B cell (primary cell): ENCODE measurements at regions not wholly inside any gene's neighbourhood (a gene's known extent, or its start where the extent isn't known, plus 50 kb on each side); places are given as distances from the start of the nearest gene placed in this dataset.

ENCODE experiments used
- ATAC-seq: fragments of 200-7000 bp; cut with Tn5 transposase; one replicate; pipeline ENCODE4 v1.10.0; 2021; ENCODE audit warnings: low read depth, mild to moderate bottlenecking, moderate number of reproducible peaks, moderate library complexity
- CTCF ChIA-PET: fragments of 350-600 bp; sonication (Branson Sonifier 250); formaldehyde crosslinking; loops from one replicate; lab custom pipeline; 2021; ENCODE audit warnings: antibody characterized with exemption, inconsistent platforms; lab: Charles Lee
- POLR2A ChIA-PET: fragments of 350-600 bp; sonication (Branson Sonifier 250); formaldehyde crosslinking; loops from one replicate; lab custom pipeline; 2021; ENCODE audit warnings: antibody characterized with exemption; lab: Charles Lee
- DNase-seq: peaks from one replicate; pipeline ENCODE4 v3.0.0; 2013
- H2AFZ ChIP-seq: 2 replicates; pipeline ENCODE4 v1.6.1; 2012; ENCODE audit warnings: mild to moderate bottlenecking, low read depth, low read length; ENCODE audit not compliant: insufficient read depth, poor library complexity, severe bottlenecking
- H3K27ac ChIP-seq, 2 donors: 1 replicate in 1 of 2; 2 replicates in 1 of 2; pipeline ENCODE4 v1.5.1; 2012 to 2013; ENCODE audit warnings: low read length in 2 of 2, mild to moderate bottlenecking in 2 of 2, moderate library complexity in 1 of 2
- H3K27me3 ChIP-seq, 4 experiments: fragments of 200-600 bp in 1 of 4; sonication (generic) in 1 of 4; replicated peaks in 1 of 4; 1 replicate in 2 of 4; 2 replicates in 2 of 4; pipeline versions ENCODE4 v1.6.1 to v1.7.0; 2013 to 2016; ENCODE audit warnings: low read length in 3 of 4, mild to moderate bottlenecking in 2 of 4, mixed read lengths in 1 of 4, moderate library complexity in 1 of 4; ENCODE audit not compliant: insufficient read depth in 4 of 4, control insufficient read depth in 3 of 4; ENCODE audit errors: control extremely low read depth in 1 of 4
- H3K36me3 ChIP-seq, 2 experiments: replicated peaks in 1 of 2; 1 replicate in 1 of 2; 2 replicates in 1 of 2; pipeline versions ENCODE4 v1.6.1 to v1.7.1; 2013; ENCODE audit warnings: low read length in 1 of 2; ENCODE audit not compliant: insufficient read depth in 2 of 2, control insufficient read depth in 1 of 2; ENCODE audit errors: control extremely low read depth in 1 of 2, extremely low read depth in 1 of 2
- H3K4me1 ChIP-seq, 2 donors: fragments of 200-600 bp in 1 of 2; sonication (generic) in 1 of 2; 1 replicate in 1 of 2; 2 replicates in 1 of 2; pipeline versions ENCODE4 v1.5.1 to v1.6.1; 2013 to 2017; ENCODE audit warnings: low read length in 2 of 2; ENCODE audit not compliant: control insufficient read depth in 2 of 2, insufficient read depth in 2 of 2
- H3K4me2 ChIP-seq: replicated peaks from 2 replicates; pipeline ENCODE3; 2012; ENCODE audit warnings: mild to moderate bottlenecking, low read depth, low read length; ENCODE audit not compliant: poor library complexity, severe bottlenecking
- H3K4me3 ChIP-seq, 5 experiments: fragments of 200-600 bp in 1 of 5; sonication (generic) in 1 of 5; 1 replicate in 3 of 5; 2 replicates in 2 of 5; pipeline versions ENCODE4 v1.5.1 to v1.7.0; 2011 to 2016; ENCODE audit warnings: low read length in 4 of 5, mild to moderate bottlenecking in 4 of 5, low read depth in 2 of 5, control low read depth in 1 of 5, moderate library complexity in 1 of 5; ENCODE audit not compliant: insufficient read depth in 1 of 5; ENCODE audit errors: control extremely low read depth in 1 of 5, extremely low read depth in 1 of 5
- H3K79me2 ChIP-seq: fragments of 200-600 bp; sonication (generic); one replicate; pipeline ENCODE4 v1.6.0; 2016; ENCODE audit warnings: low read length; ENCODE audit not compliant: control insufficient read depth, insufficient read depth
- H3K9ac ChIP-seq: fragments of 200-600 bp; sonication (generic); 2 replicates; pipeline ENCODE4 v1.6.1; 2017; ENCODE audit warnings: mild to moderate bottlenecking, low read length, moderate library complexity
- H3K9me3 ChIP-seq, 3 donors: one replicate each; pipeline versions ENCODE4 v1.6.1 to v1.7.1; 2013; ENCODE audit warnings: low read length in 2 of 3; ENCODE audit not compliant: control insufficient read depth in 2 of 3, insufficient read depth in 1 of 3; ENCODE audit errors: control extremely low read depth in 1 of 3
- H4K20me1 ChIP-seq: 2 replicates; pipeline ENCODE4 v1.6.0; 2012; ENCODE audit warnings: mild to moderate bottlenecking, low read length; ENCODE audit not compliant: insufficient read depth, control insufficient read depth, poor library complexity, severe bottlenecking
- H3K27ac Mint-ChIP-seq: one replicate; pipeline ENCODE4 v1.8.0; 2021; ENCODE audit warnings: mixed read lengths
- H3K27me3 Mint-ChIP-seq: one replicate; pipeline ENCODE4 v1.8.0; 2021; ENCODE audit warnings: mixed read lengths
- H3K4me1 Mint-ChIP-seq: one replicate; pipeline ENCODE4 v1.8.0; 2021; ENCODE audit warnings: mixed read lengths
- H3K4me3 Mint-ChIP-seq: one replicate; pipeline ENCODE4 v1.8.0; 2021; ENCODE audit warnings: mixed read lengths
- H3K9me3 Mint-ChIP-seq: one replicate; pipeline ENCODE4 v1.8.0; 2022; ENCODE audit warnings: mixed read lengths; ENCODE audit not compliant: insufficient read depth
- CTCF ChIP-seq: fragments of 200-600 bp; IDR thresholded peaks from one replicate; pipeline ENCODE4 v1.8.0; 2022; ENCODE audit warnings: antibody characterized with exemption, mild to moderate bottlenecking
- EZH2 ChIP-seq: IDR thresholded peaks from 2 replicates; pipeline ENCODE4 v1.6.1; 2012; ENCODE audit warnings: borderline replicate concordance, low read depth, mild to moderate bottlenecking, moderate library complexity, low read length; ENCODE audit not compliant: insufficient read depth, poor library complexity, severe bottlenecking
- WGBS: methylation state at CpG from one replicate; pipeline ENCODE4 v1.1.5; 2013; ENCODE audit warnings: missing lambda C conversion rate; ENCODE audit not compliant: insufficient coverage; 5-methylcytosine and 5-hydroxymethylcytosine counted together
- intact Hi-C: fragments of 100-400 bp; cut with micrococcal nuclease; formaldehyde crosslinking; loops from one replicate; pipeline ENCODE4 v1.10.0; 2022

DNA sequence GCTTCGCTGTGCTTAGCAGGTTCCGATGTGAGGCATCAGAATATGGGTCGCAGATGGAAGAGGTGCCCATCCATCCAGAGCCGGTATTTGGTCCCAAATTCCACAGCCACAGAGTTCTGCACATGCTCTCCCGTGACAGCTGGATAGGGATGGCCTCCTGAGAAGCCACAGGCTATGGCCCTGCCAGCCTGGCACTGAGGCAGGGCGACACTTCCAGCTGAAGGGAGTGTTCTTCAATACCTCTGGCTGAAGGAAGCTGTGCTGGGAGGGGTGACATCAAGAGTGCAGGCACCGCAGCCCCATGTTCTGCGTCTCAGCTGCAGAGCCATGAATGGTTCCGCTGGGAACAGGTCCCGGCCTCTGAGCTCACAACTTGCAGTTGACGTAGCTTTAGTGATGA, 83.4 kb upstream of the SIMC1 start:
- Mint-ChIP-seq H3K9me3 (no peaks in the 10 kb centered on the region), H3K27me3 (peaks cover 62% of the 10 kb centered on the region)
- POLR2A ChIA-PET: no interaction called here

DNA sequence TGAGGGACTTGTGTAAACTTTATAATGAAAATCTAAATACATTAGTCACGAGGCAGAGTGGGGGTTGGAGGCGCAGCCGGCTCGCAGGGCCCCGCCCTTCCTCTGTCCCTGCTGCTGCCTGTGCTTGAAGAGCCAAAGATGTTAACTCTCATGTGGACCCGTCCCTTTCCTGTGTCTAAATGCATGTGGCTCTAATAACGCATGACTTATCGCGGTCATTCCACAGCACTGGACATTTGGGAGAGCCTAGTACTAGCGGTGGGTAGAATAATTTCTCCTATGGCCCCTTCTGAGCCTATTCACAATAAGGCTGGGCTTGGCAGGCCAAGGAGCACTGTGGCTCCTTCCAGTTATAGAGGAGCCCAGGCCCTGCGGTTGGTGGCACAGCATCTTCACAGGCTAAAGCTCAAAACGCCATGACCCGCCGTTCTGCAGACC, 82.3 kb upstream of the SIMC1 start:
- CTCF ChIA-PET: no interaction called here
- no peaks in the 10 kb centered on the region for H4K20me1 ChIP-seq
- no peaks in the 10 kb centered on the region for H3K79me2 ChIP-seq
- intact Hi-C loops: no loop called here
- Mint-ChIP-seq H3K27me3 (peaks cover 59% of the 10 kb centered on the region), H3K4me3 (no peak overlapping the region), H3K4me1 (no peaks in the 10 kb centered on the region), H3K27ac (no peak overlapping the region), H3K9me3 (no peaks in the 10 kb centered on the region)
- H3K4me3 ChIP-seq: no peak overlapping the region
- DNase-seq (no peak), ATAC-seq (no peak)
- H2AFZ ChIP-seq: no peak overlapping the region
- 85% methylated on average over 14 of the region's 14 CpGs for WGBS
- POLR2A ChIA-PET: no interaction called here
- H3K36me3 ChIP-seq: no peaks in the 10 kb centered on the region
- H3K9ac ChIP-seq: no peak overlapping the region
- no peak overlapping the region for H3K4me2 ChIP-seq
- no peak overlapping the region for H3K27ac ChIP-seq
- peaks cover 0 to 3% (median 0%) of the 10 kb centered on the region in 3 donors for H3K9me3 ChIP-seq
- peaks cover 0 to 4% (median 0%) of the 10 kb centered on the region in 4 experiments for H3K27me3 ChIP-seq
- TF ChIP-seq CTCF (no peak), EZH2 (no peak)
- no peaks in the 10 kb centered on the region for H3K4me1 ChIP-seq

More for the DNA sequence above, 83.4 kb upstream of the SIMC1 start:
- H3K4me1 ChIP-seq: no peaks in the 10 kb centered on the region
- no peaks in the 10 kb centered on the region for H3K79me2 ChIP-seq
- no peak overlapping the region for H3K4me3 Mint-ChIP-seq
- CTCF ChIA-PET: no interaction called here
- no peak overlapping the region for H2AFZ ChIP-seq
- H3K9ac ChIP-seq: no peak overlapping the region
- no peak for TF ChIP-seq EZH2
- no peak for TF ChIP-seq CTCF
- ATAC-seq (no peak), DNase-seq (no peak)
- intact Hi-C loops: no loop called here
- no peak overlapping the region for H3K27ac Mint-ChIP-seq
- H3K4me3 ChIP-seq: no peak overlapping the region
- H3K36me3 ChIP-seq: no peaks in the 10 kb centered on the region
- H3K9me3 ChIP-seq: peaks cover 0 to 3% (median 0%) of the 10 kb centered on the region in 3 donors
- no peaks in the 10 kb centered on the region for H3K4me1 Mint-ChIP-seq
- no peaks in the 10 kb centered on the region for H4K20me1 ChIP-seq
- peaks cover 0 to 4% (median 0%) of the 10 kb centered on the region in 4 experiments for H3K27me3 ChIP-seq
- 93% methylated on average over 11 of the region's 11 CpGs for WGBS
- H3K4me2 ChIP-seq: no peak overlapping the region
- H3K27ac ChIP-seq: no peak overlapping the region
